Ovary (tissue), 3 donors: ENCODE measurements at regions not wholly inside any gene's neighbourhood (a gene's known extent, or its start where the extent isn't known, plus 50 kb on each side); places are given as distances from the start of the nearest gene placed in this dataset.

Experiments
- POLR2A ChIP-seq: fragments of 450-650 bp; IDR thresholded peaks from one replicate; pipeline ENCODE4 v1.6.1; 2017; ENCODE audit warnings: antibody characterized with exemption, mild to moderate bottlenecking, moderate library complexity
- TF ChIP-seq, protein P1 (sequence below), 3 donors: fragments of 450-650 bp in 2 of 3; fragments of 200-600 bp in 1 of 3; IDR thresholded peaks; one replicate each; pipeline versions ENCODE4 v1.5.1 to v1.8.0; 2016 to 2022; ENCODE audit warnings: antibody characterized with exemption in 3 of 3, mild to moderate bottlenecking in 1 of 3
- donor health status: DM: no; HTN: no; CAD: no.

DNA sequence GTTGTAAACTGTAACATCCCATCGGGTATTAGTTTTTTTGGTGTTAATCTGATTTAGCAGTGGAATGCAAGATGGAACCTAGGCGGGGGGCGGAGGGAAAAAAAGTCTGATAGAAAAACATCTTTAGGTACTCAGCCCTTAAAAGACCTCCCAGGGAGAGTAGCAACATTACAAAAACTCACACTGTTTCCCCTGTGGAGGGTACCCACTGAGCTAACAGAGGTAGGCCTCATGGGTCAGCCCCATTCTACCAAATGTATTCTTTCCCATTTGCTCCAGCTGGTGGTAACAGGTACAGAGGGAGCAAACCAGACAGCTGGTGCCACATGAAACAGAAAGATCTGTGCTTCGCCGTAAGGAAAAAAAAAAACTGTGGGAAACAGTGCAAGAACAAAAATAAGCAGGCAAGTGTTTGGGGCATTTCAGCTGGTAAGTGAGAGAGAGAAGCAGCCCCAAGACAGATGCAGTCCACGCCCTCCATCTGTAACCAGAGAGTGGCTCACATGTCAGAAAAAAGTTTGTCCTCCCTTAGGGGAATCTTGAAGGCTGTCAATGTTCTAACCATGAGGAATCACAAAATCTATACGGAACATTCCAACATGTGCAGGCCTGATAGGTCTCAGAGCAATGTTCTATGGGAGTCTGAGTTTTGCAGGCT is 65.3 kb downstream of the HOXA1 start:
- TF ChIP-seq, protein P1, sequence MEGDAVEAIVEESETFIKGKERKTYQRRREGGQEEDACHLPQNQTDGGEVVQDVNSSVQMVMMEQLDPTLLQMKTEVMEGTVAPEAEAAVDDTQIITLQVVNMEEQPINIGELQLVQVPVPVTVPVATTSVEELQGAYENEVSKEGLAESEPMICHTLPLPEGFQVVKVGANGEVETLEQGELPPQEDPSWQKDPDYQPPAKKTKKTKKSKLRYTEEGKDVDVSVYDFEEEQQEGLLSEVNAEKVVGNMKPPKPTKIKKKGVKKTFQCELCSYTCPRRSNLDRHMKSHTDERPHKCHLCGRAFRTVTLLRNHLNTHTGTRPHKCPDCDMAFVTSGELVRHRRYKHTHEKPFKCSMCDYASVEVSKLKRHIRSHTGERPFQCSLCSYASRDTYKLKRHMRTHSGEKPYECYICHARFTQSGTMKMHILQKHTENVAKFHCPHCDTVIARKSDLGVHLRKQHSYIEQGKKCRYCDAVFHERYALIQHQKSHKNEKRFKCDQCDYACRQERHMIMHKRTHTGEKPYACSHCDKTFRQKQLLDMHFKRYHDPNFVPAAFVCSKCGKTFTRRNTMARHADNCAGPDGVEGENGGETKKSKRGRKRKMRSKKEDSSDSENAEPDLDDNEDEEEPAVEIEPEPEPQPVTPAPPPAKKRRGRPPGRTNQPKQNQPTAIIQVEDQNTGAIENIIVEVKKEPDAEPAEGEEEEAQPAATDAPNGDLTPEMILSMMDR (IDR thresholded peaks at IDR 0.05): no peak
- no peak for TF ChIP-seq POLR2A
